ENCODE measurements at regions not wholly inside any gene's neighbourhood (a gene's known extent, or its start where the extent isn't known, plus 50 kb on each side); places are given as distances from the start of the nearest gene placed in this dataset.
"Not testable (repeated sequence)": the region's sequence is repeated elsewhere in the genome, so short reads cannot be mapped to it uniquely, and the experiment has no call there.

DNA sequence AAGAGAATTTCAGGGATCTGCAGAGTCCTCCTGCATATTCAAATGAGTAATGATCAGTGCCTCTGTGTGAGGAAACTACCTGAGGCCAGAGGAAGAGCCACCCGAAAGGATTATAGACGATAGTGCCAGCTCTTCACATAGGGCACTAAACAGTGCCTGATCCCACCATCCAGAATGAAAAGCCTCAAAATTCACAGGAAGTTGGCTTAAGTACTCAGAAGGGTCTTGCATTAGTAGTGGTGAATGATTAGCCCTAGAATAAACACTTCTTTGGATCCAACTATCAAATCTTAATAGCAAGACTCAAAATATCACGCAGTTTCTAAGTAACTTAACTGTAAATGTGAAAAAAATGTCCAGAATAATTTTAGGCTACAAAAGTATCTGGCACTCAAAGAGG, 324.4 kb downstream of the ZNF674 start:
- DNase-seq, result no peak

DNA sequence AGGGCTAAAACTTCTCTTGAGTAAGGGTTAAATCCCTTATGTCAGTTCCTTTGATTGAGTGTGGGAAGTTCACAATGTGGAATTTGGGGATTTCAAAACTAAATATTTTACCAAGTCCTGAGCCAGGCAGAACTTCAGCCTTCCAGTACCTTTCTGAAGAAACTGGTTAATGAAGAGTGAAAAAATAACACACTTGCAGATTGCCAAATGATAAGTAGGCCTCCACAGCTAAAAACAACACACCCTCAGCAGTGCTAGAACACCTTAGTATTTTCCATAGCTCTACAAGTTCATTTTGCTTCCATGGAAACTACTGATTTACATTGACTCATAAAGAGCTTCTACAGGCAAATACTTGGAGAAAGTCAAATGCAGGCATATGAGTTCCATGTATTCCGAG, 326.8 kb downstream of the ZNF674 start:
- DNase-seq, result no peak

DNA sequence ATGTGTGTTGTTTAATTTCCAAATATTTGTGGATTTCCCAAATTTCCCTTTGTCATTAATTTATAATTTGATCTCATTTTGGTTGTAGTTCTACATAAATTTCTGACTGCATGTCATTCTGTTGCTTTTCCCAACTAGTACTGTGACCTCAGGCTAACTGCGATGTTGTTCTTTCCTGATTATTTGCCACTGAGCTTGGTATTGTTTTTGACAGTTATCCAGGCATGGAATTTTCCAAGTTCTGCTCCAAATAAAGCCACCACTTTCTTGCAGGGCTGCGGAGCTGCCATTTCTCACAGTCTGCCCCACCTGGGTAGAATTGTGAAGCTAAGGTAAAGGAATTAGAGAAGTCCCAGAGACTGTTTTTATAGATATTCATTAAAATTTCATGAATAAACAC, 328.8 kb downstream of the ZNF674 start:
- DNase-seq, result no peak

DNA sequence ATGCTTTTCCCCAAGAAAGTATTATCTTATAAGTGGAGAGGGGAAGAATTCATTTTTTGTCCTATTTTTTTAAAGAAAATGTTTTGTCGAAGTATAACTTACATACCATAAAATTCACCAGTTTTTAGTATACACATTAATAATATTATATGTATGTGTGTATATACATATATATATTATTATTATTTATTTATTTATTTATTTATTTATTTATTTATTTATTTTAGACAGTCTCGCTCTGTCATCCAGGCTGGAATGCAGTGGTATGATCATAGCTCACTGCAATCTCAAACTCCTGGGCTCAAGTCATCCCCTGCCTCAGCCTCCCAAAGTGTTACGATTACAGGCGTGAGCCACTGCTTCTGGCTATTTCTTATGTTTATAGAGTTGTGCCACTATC, 334.1 kb downstream of the ZNF674 start:
- DNase-seq, result no peak

DNA sequence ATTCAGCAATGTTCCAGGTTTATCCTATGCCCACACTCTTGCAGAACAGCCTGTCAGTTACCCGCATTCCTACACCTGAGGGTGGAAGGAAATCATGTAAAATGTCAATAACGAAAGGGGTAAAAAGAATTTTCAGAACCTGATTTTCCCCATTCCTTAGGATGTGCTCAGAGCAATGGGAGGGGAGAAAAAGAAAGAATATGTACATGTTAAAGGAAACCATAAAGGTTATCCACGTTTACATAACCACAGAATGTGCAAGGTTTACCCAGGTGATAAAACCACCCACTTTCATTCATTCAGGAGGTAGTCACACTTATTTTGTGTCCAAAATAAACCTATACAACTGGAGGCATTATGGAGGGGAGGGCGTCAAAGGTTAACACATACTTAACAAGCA, 335.5 kb downstream of the ZNF674 start:
- no peak for DNase-seq

DNA sequence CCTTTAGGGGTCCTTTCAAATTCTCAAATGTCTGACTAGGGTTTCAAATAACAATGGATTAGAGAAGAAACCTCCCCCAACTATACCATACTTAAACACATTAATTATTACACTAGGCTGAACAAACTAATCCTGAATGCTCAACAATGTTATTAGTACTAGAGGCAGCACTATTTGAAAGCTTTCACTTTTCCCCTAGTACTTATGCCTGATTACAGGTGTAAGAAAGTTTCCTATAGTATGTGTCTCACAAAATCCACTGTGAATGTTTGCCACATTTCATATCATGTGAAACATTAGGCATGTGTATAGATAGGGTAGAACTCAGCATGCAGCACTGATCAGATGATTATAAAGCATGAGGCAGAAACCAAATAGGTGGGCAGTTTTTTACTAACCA, 336.2 kb downstream of the ZNF674 start:
- DNase-seq, result no peak

DNA sequence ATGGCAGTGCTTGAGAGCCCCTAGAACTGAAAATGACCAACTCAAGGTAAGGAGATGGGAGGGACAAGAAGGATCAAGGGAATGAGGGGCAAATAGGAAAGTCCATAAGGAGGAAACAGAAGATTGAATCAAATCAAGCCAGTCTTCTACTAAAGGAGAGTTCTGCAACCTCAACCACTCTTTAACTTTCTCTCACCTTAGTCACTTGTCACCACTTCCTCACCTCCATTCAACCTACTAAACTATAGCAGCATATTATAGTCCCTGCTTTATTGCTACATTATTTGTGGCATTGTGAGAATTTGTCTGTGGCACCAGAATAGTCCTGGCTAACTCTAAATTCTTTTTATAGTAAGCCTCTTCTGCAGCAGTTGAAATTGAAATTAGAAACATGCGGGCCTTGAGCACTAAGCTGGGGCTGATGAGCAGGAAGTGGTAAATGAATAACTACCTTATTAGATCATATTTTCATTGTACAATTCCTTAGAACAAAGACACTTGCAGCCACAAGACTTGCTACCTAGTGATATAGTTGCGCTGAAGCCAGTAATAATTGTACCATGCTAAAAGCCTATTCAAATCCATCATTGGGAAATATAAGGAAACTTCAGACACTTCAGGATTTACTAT, 336.9 kb downstream of the ZNF674 start:
- DNase-seq, result no peak

DNA sequence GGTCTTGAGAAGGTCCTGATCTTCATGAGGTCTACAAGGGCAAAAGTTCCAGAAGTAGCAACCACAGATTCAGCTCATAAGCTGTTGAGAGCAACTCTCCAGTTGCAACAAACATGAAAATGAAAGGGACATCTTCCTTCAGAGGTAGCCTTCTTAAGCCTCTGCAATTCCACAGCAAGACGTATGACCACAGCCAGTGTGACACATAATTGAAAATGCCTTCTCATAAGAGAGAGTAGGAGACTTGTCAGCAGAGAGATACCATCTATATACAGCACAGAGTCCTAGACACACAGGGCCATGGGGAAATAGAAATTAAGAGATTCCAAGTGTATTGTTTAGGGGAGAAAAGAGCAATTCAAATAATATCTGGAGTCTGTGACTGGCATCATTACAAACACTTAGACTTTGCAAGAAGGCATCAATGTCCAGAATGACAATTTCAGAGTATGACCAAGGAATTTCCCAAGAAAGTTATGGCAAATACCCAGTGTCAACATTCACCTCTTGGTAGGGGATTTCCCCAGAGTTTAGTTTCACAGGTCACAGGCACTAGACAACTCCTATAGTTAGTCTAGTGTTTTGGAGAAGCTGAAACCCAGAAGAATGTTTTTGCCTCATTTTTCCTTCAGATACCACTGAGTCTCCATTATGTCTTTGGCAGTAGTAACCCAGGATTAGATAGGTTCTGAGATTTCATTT, 340.3 kb downstream of the ZNF674 start:
- peak; percentile 22 to 48 (median 30) for DNase-seq

DNA sequence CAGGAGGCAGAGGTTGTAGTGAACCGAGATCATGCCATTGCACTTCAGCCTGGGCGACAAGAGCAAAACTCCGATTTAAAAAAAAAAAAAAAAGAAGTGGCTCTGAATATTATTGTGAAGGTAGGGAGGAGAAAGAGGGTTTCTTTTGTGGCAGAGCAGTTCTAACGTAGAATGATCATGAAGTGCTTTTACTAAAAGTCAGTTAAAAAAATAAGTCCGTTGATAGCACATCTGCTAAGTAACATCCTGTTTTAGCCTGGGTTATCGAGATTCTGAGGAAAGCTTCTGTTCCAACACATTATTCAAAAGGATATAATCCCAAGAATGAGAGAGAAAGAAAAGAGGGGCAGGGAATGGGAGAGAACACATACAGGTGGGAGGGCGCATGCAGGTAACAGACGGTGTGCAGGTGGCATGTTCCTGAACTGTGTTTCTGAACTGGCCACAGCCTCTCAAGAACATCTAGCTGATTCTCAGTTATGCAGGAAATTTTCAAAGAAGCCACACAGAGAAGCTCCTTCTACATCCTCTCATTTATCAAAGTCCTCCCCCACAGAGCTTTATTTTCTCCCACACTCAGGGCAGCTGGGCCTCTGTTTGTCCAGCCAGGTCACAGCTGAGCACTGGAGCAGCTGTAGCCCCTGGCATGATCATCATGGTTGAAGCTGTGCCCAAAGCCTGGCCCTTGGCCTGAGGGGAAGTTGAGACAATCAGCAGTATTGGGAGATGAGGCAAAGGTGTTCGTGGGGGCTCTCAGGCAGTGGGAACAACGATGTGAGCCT, 342.3 kb downstream of the ZNF674 start:
- DNase-seq, result no peak

DNA sequence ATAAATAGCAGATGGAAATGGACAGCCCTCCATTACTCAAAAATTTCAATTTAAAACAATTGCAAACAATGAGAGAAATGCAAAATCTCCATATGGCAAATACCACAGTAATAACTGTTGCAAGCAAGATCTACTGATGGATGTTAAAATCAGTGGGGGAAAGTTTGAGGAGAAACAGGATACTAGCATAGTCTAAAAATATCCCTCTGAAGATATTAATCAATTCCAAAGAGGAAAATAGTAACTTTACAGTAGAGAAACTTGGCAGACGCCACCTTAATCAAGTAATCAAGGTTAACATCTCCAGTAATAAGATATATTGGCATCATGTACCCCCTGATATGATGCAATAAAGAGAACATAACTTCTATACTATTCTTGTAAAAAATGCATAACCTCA, 344.8 kb downstream of the ZNF674 start:
- no peak for DNase-seq

DNA sequence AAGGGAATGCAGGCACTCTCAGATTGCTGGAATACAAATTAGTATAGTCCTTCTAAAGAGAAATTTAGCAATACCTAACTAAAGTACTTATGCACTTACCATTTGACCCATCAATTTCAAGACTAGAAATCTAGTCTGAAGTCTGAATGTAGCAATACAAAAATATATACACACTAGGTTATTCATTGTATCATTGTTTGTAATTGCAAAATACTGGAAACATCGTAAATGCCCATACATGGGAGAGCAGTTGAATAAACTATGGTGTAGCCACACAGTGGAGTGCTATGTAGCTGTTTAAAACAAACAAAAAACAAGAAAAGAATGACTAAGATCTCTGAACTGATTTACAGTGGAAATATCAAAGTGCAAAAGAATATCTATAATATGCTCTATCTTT, 346.4 kb downstream of the ZNF674 start:
- DNase-seq, result no peak

DNA sequence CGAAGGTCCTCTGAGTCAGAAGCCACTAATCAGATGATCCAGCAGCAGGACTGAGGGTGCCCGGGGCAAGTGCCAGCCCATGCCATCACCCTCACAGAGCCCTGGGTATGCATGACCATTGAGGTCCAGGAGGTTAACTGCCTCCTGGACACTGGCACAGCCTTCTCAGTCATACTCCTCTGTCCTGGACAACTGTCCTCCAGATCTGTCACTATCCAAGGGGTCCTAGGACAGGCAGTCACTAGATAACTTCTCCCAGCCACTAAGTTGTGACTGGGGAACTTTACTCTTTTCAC, 358.5 kb downstream of the ZNF674 start:
- DNase-seq, result not testable (repeated sequence)

DNA sequence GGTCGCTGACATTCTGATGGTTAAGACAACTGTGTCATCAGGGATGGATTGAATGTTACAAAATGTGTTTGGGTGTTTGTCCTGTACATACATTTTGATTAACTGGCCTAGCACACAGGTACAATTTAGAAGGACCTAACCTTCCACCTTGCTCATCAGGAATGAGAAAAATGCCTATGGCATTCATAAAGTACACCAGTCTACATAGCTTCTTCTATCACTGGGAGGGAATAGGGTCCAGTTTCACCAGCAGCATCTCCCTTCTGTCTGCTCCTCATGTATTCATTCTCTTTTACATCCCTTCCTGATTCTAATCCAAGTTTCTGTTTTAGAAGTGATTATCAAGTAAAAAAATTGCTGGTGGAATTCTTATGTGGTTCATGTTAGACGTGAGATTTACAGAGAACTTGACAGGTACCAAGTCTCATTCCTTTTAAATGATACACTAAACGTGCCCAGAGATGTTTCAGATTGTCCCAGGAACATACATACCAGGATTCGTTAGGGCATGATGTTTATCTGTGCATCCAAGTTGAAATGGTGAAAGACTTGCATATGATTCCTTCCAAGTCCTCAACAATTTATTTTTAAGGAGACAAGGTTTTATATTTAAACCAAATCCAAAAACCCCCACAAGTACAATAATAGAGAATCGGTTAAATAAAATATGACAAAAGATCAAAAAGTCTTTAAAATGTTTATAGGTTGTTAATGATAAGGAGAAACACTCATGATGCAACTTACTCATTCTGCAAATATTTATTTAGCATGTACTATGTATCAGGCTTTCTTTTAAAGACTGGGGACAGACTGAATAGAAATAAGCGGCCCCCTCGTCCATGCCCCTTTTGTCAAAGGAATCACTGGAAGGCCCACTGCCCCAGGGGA, 359.1 kb downstream of the ZNF674 start:
- no peak for DNase-seq

DNA sequence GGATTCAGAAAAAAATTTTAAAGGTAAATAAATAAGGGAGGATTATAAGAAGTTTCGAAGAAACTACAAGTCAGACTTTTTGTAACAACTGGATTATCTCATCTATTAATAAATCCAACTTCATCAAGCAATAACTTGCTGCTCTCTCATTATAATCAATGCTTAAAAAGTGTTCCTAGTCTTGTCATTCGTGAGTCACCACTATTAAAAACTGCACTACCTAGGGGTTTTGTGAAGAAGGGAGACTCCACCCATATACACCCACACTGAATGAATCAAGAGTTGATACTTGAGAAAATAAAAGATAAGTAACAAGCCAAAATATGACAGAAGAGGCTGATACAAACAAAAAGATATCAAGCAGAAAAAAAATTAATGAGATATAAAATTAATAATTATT, 360.5 kb downstream of the ZNF674 start:
- DNase-seq, result peak in 1 of 3 donors; percentile 6

DNA sequence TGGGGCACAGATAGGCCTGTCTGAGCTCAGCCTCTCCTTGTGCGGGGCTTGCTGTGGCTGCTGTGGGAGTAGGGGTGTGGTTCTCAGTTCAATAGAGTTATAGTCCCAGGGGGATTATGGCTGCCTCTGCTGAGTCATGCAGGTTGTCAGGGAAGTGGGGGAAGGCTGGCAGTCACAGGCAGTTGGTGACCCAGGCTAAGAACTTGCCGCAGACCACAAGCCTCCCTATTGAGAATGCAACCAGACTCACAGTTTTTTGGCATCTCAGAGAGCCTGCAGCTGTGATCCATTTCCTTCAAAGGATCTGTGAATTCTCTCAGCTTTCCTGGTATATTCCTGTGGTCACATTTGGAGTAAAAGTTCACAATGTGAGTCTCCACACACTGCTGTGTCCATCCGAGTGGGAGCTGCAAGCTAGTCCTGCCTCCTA, 364.9 kb downstream of the ZNF674 start:
- no peak for DNase-seq

DNA sequence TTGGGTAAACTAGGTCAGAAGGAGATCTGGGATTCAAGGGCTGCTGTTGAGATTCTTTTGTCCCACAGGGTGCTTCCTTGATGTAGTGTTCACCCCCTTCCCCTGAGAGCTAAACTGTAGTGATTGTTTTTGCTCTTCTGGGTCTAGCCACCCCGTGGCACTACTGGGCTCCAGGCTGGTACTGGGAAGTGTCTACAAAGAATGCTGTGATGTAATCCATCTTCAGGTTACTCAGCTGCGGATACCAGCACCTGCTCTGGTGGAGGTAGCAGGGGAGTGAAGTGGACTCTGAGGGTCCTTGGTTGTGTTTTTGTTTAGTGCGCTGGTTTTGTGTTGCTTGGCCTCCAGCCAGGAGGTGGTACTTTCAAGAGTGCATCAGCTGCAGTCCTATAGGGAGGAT, 365.5 kb downstream of the ZNF674 start:
- no peak for DNase-seq

DNA sequence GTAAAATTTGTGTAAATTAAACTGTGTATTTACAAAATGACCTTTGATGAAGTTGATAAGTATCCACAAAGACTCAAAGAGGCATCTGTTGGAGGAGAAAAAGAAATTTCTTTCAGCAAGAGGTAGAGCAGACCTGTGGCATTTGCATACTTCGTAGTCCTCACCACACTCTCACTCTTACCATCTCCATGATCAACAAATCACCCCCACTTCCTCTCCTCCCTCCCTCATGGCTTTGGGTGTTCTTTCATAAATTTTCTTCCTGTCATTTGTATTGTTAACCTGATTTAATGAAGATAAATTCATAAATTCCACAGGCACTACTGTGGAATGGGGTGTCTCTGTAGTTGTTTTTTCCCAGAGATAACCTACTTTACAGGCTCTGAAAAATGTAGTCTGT, 366.5 kb downstream of the ZNF674 start:
- no peak for DNase-seq

DNA sequence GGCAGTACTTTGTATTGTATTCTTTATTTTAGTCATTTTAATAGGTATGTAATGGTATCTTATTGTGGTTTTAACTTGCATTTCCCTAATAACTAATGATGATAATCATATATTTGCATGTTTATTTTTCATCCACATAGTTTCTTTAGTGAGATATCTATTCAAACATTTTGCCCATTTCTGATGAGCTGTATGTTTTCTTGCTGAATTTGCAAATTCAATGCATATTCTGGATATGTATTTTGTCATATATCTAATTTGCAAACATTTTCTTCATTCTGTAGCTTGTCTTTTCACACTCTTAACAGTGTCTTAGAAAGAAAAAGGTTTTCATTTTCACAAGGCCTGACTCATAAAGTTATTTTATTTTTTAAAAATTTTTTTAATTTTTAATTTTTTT, 372.1 kb downstream of the ZNF674 start:
- no peak for DNase-seq

DNA sequence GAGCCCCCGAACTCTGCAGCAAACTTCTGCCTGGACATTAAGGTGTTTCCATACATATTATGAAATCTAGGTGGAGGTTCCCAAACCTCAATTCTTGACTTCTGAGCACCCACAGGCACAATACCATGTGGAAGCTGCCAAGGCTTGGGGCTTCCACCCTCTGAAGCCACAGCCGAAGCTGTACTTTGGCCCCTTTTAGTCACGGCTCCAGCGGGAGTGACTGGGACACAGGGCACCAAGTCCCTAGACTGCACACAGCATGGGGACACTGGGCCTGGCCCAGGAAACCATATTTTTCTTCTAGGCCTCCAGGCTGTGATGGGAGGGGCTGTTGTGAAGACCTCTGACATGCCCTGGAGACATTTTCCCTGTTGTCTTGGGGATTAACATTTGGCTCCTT, 373.8 kb downstream of the ZNF674 start:
- DNase-seq, result not testable (repeated sequence)

DNA sequence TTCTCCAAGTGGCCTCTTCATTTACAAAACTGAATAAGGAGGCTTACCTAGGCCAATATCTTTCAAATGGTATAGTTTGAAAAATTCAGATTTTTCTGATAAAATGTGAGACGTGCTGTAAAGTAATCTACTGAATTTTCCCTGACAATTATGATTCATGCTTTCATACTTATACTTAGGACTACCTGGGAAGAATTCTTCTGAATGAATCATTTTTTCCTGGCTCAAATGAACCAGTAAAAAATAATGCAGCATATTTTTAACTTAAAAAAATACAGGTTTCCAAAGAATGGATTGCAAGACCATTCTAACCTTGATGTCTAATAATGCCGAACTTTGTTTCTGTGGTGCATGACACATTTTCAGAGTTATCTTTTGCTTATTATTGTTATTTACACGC, 375.4 kb downstream of the ZNF674 start:
- DNase-seq, result no peak

DNA sequence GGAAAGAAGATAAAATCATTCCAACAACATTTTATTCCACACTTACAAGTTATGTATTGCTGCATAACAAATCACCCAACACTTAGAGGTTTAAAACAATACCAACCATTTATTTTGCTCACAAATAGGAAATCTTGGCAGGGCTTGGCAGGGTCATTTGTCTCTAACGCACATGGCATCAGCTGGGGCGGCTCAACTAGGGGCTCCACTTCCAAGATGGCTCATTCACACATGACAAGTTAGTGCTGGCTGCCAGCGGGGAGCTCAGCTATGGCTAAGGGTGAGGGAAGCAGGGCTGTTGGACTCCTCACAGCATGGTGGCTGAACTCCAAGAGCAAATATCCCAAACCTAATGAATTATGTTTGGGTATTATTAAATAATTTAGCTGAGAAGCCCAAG, 377.0 kb downstream of the ZNF674 start:
- DNase-seq, result no peak

DNA sequence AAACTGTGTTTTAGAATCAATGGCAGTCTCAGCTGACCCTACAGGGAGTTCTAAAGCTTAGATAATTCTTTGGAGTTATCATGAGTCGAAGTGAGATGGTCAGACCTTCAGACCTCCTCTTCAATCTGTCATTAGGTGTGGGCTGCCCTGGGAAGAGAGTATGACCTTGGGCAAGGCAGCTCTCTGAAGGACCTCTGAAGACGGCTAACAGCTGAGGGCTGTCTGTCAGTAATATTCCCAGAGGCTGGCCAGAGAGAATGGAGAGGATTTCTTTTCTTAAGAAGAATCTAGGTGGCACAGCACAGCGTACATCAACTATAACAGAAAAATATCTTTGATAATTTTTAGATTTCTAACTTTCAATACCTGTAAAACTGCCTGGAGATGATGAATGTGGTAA, 379.4 kb downstream of the ZNF674 start:
- no peak for DNase-seq

DNA sequence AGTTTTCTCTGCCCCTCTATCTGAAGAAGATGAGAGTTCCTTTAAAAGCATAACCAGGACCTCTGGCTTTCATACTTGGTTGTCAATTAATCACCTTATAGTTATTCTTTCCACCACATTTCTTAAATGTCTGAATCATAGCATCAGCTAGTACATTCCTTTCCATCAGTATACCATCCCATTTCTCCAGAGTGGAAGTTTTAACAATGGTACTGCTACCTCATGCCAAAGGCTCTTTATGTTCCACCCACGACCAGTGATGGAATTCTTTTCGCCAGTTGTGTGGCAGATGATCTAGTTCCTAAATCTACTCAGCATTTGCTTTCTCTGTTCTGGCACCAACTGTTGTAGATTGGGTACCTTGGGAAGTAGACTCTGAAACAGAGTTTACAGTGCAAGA, 379.8 kb downstream of the ZNF674 start:
- no peak for DNase-seq
